Right ventricle myocardium inferior (tissue), 1 donor: ENCODE measurements at regions not wholly inside any gene's neighbourhood (a gene's known extent, or its start where the extent isn't known, plus 50 kb on each side); places are given as distances from the start of the nearest gene placed in this dataset.
A peak's percentile ranks its signal among the peaks of the same experiment; 100 is the strongest.

Experiments
- ATAC-seq: fragments of 200-7000 bp; cut with Tn5 transposase; one replicate; pipeline ENCODE4 v1.9.1; 2020; ENCODE audit warnings: mild to moderate bottlenecking, moderate library complexity
- DNase-seq: peaks from one replicate; pipeline ENCODE4 v3.0.0; 2021; ENCODE audit errors: missing footprints
- intact Hi-C: fragments of 100-400 bp; cut with DNase I; formaldehyde crosslinking; loops from one replicate; pipeline ENCODE4 v1.11.0; 2022
- donor health status: DM: no; HTN: yes; CAD: no; lungs with severe emphysema.

DNA sequence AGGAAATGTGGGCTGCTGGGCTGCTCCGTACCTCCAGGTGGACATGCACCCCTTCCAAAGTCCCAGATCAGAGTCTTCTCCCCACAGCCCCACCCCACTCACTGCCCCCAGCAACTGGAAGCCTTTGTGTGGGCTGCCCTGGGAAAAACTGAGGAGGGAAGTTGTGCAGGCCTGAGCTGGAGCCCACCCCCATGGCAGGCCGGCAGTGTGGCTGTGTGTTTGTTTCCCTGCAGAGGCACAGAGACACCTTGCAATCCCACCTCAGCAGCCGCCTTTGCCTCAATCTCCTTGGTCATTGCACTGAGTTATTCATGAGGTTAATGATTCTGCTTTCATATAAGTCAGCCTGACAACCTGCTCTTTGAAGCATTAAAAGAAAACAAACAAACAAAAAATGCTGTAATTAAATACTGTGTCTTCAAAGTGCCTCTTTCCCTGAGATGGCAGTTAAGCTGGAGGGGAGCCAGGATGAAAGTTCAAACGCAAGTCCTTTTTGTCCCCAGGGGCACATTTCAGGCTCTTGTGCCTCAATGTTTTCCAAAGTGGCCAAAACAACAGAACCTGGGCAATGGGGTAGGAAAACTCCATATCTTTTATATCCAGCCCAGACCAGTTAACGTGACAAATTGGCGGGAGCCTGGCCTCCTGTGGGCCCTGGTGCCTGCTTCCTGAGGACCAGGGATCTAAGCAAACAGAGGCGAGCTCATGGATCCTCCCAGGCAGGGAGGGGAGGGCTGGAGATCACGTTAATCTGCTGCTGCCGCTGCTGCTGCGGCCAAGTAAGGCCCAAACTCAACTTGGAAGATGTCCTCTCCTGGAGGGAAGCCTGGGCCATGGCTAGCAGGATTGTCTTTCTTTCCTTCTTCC is 51.9 kb upstream of the TSPAN11 start:
- DNase-seq = no peak
- ATAC-seq = peak; percentile 73
- intact Hi-C loops = no loop called here

GRCh38 chr12:30870491-30871265 is 55.9 kb upstream of the TSPAN11 start:
- intact Hi-C loops = no loop called here
- no peak for ATAC-seq
- no peak for DNase-seq

- intact Hi-C loops = no loop called here
- DNase-seq = no peak
- ATAC-seq = no peak
Measured at GRCh38 chr12:30867415-30867814, 59.1 kb upstream of the TSPAN11 start.

DNA sequence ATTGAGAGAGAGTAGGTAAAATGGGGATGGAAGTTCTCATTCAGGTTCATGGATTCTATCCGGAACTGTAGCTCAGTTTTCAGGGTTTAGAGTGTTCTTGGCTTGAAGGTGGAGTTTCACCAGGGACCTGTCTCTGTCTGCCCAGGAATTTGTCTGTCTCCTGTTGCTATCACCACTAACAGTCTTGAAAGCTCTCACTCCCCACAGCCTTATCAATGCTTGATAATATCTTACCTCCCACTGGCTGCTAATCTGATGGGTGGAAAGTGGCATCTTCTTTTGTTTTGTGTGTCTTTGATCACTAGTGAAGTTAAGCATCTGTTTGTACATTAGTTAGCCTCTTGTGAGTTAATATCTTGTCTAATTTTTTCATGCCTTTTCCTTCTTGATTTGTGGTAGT is 60.3 kb upstream of the TSPAN11 start:
- no peak for ATAC-seq
- no peak for DNase-seq
- intact Hi-C loops = no loop called here

GRCh38 chr12:30863839-30864238 is 62.7 kb upstream of the TSPAN11 start:
- intact Hi-C loops = no loop called here
- DNase-seq (no peak), ATAC-seq (no peak)

DNA sequence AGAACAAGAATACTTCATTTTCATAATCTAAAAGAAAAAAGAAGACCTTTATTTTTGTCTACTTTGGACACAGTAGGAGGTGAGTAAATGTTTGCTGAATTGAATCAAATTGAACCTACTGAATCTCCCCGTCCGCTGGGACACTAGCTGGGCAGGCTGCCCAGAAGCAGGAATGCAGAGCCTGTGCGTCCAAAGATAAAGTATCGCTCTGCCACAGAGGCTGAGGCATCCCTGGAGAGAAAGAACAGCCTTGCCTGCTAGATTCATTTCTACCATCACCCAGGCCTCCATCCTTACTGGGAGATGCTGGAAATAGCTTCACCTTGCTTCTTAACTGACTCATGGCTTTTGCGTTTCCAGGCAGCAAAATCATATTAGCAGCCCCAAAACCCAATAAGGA is 64.1 kb upstream of the TSPAN11 start:
- ATAC-seq (peak; percentile 84), DNase-seq (no peak)
- intact Hi-C loops = no loop called here

GRCh38 chr12:30859226-30859625 is 67.3 kb upstream of the TSPAN11 start:
- ATAC-seq (no peak), DNase-seq (no peak)
- intact Hi-C loops = no loop called here

- DNase-seq (no peak), ATAC-seq (no peak)
- intact Hi-C loops = no loop called here
Measured at GRCh38 chr12:30858471-30858870, 68.1 kb upstream of the TSPAN11 start.

DNA sequence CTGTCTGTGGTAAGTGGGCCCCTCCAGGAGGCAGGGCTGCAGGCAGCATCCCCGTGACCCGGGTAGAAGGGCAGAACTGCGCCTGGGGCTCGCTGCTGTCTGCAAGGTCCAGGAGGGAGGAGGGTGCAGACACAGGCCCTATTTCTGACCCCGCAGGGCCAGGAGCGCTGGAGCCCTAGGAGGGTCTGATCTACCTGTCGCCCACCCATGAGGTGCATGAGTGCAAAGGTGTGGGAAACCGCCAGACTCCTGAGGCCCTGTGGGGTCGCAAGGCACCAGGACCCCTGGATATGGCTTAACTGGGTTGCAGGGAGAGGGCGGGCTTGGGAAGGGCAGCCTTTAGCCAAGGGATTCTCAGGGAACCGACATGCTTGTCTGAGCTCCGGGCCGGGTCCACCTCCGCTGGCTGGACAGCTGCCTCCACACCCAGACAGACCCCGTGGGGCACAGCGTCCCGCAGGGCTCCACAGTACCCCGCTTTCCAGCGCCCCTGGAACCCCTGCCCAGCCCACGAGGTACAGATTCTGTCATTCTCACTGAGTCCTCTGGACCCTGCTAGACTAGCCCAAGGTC is 72.9 kb upstream of the TSPAN11 start:
- intact Hi-C loops = no loop called here
- DNase-seq = no peak
- no peak for ATAC-seq

DNA sequence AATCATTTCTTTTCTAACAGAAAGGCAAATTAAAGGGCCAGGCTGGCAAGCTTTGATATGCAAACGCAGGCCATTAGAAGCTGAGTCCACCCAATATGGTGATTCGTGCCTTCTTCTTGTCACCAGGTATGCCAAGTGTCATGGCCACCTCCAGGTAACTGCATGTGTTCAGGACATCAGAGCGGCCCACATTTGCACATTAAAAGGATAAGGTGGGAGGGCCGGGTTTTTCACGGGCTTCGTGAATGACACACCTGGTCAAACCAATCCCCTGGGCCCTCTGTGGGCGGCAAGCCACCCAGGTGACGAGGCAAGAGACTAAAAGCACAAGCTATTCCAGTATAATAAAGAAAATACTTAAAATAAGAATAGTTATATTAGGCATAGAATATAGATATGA is 75.9 kb upstream of the TSPAN11 start:
- intact Hi-C loops = loop anchor here (1.0 kb wide), 1 partner anchor 136 kb away; no protein-coding TSS in a partner anchor
- DNase-seq (no peak), ATAC-seq (no peak)

- DNase-seq (no peak), ATAC-seq (no peak)
- intact Hi-C loops = loop anchor here (5.0 to 10.0 kb wide), 2 partner anchors 388 to 425 kb away; no protein-coding TSS in a partner anchor
Measured at GRCh38 chr12:30847259-30847658, 79.3 kb upstream of the TSPAN11 start.

DNA sequence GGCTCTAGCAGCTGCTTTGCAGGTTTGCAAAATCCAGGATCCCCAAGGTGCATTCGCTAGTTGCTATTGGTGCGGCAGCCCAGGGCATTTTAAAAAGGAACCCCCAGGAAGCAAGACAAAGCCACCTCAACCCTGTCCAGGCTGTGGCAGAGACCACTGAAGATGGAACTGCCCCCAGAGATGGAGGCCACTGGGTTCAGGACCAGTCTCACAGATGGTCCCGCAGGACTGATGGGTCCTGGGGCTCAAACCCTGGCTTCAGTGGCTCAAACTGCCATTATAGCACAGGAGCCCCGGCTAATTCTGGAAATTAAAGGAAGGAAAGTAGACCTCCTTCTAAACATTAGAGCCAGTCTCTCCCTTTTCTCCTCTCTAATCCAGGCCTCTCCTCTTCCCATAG is 79.8 kb upstream of the TSPAN11 start:
- intact Hi-C loops = loop anchor here (5.0 to 10.0 kb wide), 2 partner anchors 388 to 426 kb away; no protein-coding TSS in a partner anchor
- no peak for ATAC-seq

GRCh38 chr12:30845676-30846075 is 80.9 kb upstream of the TSPAN11 start:
- intact Hi-C loops = loop anchor here (5.0 to 10.0 kb wide), 2 partner anchors 389 to 427 kb away; no protein-coding TSS in a partner anchor
- DNase-seq (no peak), ATAC-seq (no peak)

More for the DNA sequence above, 79.8 kb upstream of the TSPAN11 start:
- no peak for DNase-seq

- DNase-seq (no peak), ATAC-seq (no peak)
- intact Hi-C loops = loop anchor here (10.0 kb wide), 1 partner anchor 392 kb away; no protein-coding TSS in a partner anchor
Measured at GRCh38 chr12:30843211-30843610, 83.3 kb upstream of the TSPAN11 start.

GRCh38 chr12:30840715-30841114 is 85.8 kb upstream of the TSPAN11 start:
- intact Hi-C loops = loop anchor here (10.0 kb wide), 1 partner anchor 394 kb away; no protein-coding TSS in a partner anchor
- no peak for ATAC-seq

GRCh38 chr12:30839643-30840220 is 85.0 kb upstream of the CAPRIN2 start:
- no peak for DNase-seq
- intact Hi-C loops = loop anchor here (10.0 kb wide), 1 partner anchor 395 kb away; no protein-coding TSS in a partner anchor
- no peak for ATAC-seq

More at GRCh38 chr12:30840715-30841114, 85.8 kb upstream of the TSPAN11 start:
- no peak for DNase-seq

GRCh38 chr12:30837595-30837994 is 82.8 kb upstream of the CAPRIN2 start:
- no peak for DNase-seq

DNA sequence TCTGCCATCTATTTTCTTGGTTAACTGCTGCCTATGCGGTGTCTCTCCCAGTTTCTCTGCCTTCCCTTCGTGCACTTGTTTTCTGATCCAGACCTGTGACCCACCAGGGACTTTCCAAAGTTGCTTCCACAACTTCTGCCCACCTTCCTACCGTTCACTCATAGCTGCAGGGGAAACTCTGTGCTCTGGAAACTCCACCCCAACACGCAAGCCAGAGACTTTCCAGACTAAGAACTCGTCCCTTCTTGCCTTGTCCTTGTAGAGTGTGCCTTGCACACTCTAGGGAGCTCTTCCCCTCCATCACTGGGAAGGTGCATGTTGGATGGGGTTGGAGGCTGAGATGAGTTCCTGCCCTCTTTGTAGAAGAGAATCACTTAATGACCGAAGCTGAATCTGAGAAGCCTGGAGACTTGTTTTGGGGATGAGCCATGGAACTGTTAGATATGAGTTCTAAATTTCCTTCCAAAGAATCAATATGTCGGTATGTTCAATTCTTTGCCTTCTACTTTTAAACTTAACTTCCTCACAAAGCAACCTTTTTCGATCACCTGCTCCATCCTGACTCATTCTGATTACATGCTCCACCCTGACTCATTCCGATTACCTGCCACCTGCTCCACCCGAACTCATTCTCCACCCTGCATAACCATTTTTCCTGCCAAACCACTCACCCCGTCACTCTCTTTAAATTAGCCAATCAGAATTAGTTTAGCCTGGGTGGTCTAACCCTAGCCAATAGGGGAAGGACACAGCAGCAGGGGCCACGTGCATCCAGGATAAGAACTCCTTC is 82.1 kb upstream of the CAPRIN2 start:
- no peak for ATAC-seq
- no peak for DNase-seq
- intact Hi-C loops = no loop called here

More at GRCh38 chr12:30837595-30837994, 82.8 kb upstream of the CAPRIN2 start:
- ATAC-seq = no peak
- intact Hi-C loops = no loop called here
